IMR-90 (cell line): ENCODE measurements at regions not wholly inside any gene's neighbourhood (a gene's known extent, or its start where the extent isn't known, plus 50 kb on each side); places are given as distances from the start of the nearest gene placed in this dataset.

ENCODE experiments used
- ATAC-seq: fragments of 200-7000 bp; cut with Tn5 transposase; 2 replicates; pipeline ENCODE4 v1.9.1; 2020; ENCODE audit warnings: low read depth, mild to moderate bottlenecking, moderate library complexity
- BruUV-seq: library from RNA; stranded (reverse); fragments of 400-500 nt; replicated peaks from 2 replicates; lab custom pipeline; 2021; lab: Mats Ljungman, UMichigan
- CTCF ChIA-PET: fragments of 300-600 bp; formaldehyde crosslinking; extraction: SDS; loops from one replicate; lab custom pipeline; 2021; ENCODE audit warnings: antibody characterized with exemption; lab: Yijun Ruan, JAX
- POLR2A ChIA-PET: fragments of 300-600 bp; sonication (Branson Sonifier 250); formaldehyde crosslinking; loops from one replicate; lab custom pipeline; 2022; ENCODE audit warnings: antibody characterized with exemption; ENCODE audit not compliant: unreplicated experiment; lab: Charles Lee
- DNase-seq: peaks from one replicate; pipeline ENCODE4 v3.0.0; 2013
- H2AFZ ChIP-seq: replicated peaks from 2 replicates; pipeline ENCODE3; 2013; ENCODE audit warnings: low read length, mild to moderate bottlenecking; ENCODE audit not compliant: poor library complexity
- H2AK5ac ChIP-seq: 2 replicates; pipeline ENCODE4 v1.6.1; 2013; ENCODE audit warnings: low read depth, low read length, inconsistent platforms
- H2AK9ac ChIP-seq: replicated peaks from 2 replicates; pipeline ENCODE3; 2013; ENCODE audit warnings: mild to moderate bottlenecking, low read depth, low read length, moderate library complexity; ENCODE audit not compliant: poor library complexity
- H2BK120ac ChIP-seq: 2 replicates; pipeline ENCODE4 v1.6.1; 2013; ENCODE audit warnings: low read depth, low read length, inconsistent platforms
- H2BK15ac ChIP-seq: 3 replicates; pipeline ENCODE4 v1.6.1; 2013; ENCODE audit warnings: low read depth, low read length, inconsistent platforms
- H2BK20ac ChIP-seq: 2 replicates; pipeline ENCODE4 v1.6.1; 2013; ENCODE audit warnings: low read depth, mild to moderate bottlenecking, inconsistent platforms, low read length, moderate library complexity
- H2BK5ac ChIP-seq: 2 replicates; pipeline ENCODE4 v1.6.1; 2013; ENCODE audit warnings: mild to moderate bottlenecking, low read depth, low read length, inconsistent platforms; ENCODE audit not compliant: poor library complexity, severe bottlenecking
- H3K14ac ChIP-seq: replicated peaks from 2 replicates; pipeline ENCODE4 v1.6.1; 2013; ENCODE audit warnings: low read depth, low read length, inconsistent platforms
- H3K18ac ChIP-seq: 2 replicates; pipeline ENCODE4 v1.6.1; 2013; ENCODE audit warnings: low read depth, low read length, control low read depth
- H3K23ac ChIP-seq: 2 replicates; pipeline ENCODE4 v1.6.1; 2013; ENCODE audit warnings: low read depth, low read length, inconsistent platforms
- H3K27ac ChIP-seq: 2 replicates; pipeline ENCODE4 v1.5.1; 2013; ENCODE audit warnings: mild to moderate bottlenecking, control low read depth, low read length; ENCODE audit not compliant: insufficient read depth
- H3K27me3 ChIP-seq: 2 replicates; pipeline ENCODE4 v1.6.1; 2013; ENCODE audit warnings: low read length; ENCODE audit not compliant: control insufficient read depth, insufficient read depth
- H3K36me3 ChIP-seq: 2 replicates; pipeline ENCODE4 v1.6.1; 2013; ENCODE audit warnings: low read length, mixed read lengths; ENCODE audit not compliant: control insufficient read depth, insufficient read depth
- H3K4ac ChIP-seq: 2 replicates; pipeline ENCODE4 v1.6.1; 2013; ENCODE audit warnings: low read depth, low read length, inconsistent platforms
- H3K4me1 ChIP-seq: 2 replicates; pipeline ENCODE4 v1.6.1; 2013; ENCODE audit warnings: low read length, mixed read lengths; ENCODE audit not compliant: control insufficient read depth, insufficient read depth
- H3K4me2 ChIP-seq: 2 replicates; pipeline ENCODE4 v1.6.1; 2013; ENCODE audit warnings: low read depth, mild to moderate bottlenecking, control low read depth, low read length, moderate library complexity
- H3K4me3 ChIP-seq: 2 replicates; pipeline ENCODE4 v1.5.1; 2013; ENCODE audit warnings: low read depth, mild to moderate bottlenecking, control low read depth, low read length, moderate library complexity; ENCODE audit not compliant: insufficient read depth
- H3K56ac ChIP-seq: 2 replicates; pipeline ENCODE4 v1.6.1; 2013; ENCODE audit warnings: low read length, inconsistent platforms; ENCODE audit not compliant: insufficient read depth; ENCODE audit errors: extremely low read depth
- H3K79me1 ChIP-seq, 2 experiments: 2 replicates each; pipeline ENCODE4 v1.6.1; 2013; ENCODE audit warnings: low read length in 2 of 2, inconsistent platforms in 1 of 2, low read depth in 1 of 2
- H3K9ac ChIP-seq: 2 replicates; pipeline ENCODE4 v1.6.1; 2013; ENCODE audit warnings: low read depth, low read length, control low read depth
- H3K9me1 ChIP-seq: 2 replicates; pipeline ENCODE4 v1.6.1; 2013; ENCODE audit warnings: low read length, inconsistent platforms; ENCODE audit not compliant: insufficient read depth
- H3K9me3 ChIP-seq: 2 replicates; pipeline ENCODE4 v1.6.1; 2013; ENCODE audit warnings: low read length; ENCODE audit not compliant: control insufficient read depth, insufficient read depth
- H4K20me1 ChIP-seq: 2 replicates; pipeline ENCODE4 v1.6.1; 2013; ENCODE audit warnings: low read length, inconsistent platforms; ENCODE audit not compliant: insufficient read depth
- H4K5ac ChIP-seq: 2 replicates; pipeline ENCODE4 v1.6.1; 2013; ENCODE audit warnings: mild to moderate bottlenecking, low read depth, low read length, control low read depth
- H4K8ac ChIP-seq, 2 experiments: 2 replicates each; pipeline ENCODE4 v1.6.1; 2013; ENCODE audit warnings: low read depth in 2 of 2, low read length in 2 of 2, control low read depth in 1 of 2, inconsistent platforms in 1 of 2
- H4K91ac ChIP-seq: 2 replicates; pipeline ENCODE4 v1.6.1; 2013; ENCODE audit warnings: low read depth, low read length, inconsistent platforms; ENCODE audit not compliant: insufficient read depth
- BHLHE40 ChIP-seq: fragments of 150-350 bp; IDR thresholded peaks from 2 replicates; pipeline ENCODE4 v1.6.1; 2016; ENCODE audit warnings: mild to moderate bottlenecking, low read depth, low read length
- CEBPB ChIP-seq: IDR thresholded peaks from 2 replicates; pipeline ENCODE4 v1.6.1; 2012; ENCODE audit warnings: low read depth, low read length, improper control_type of control experiment
- CHD1 ChIP-seq: IDR thresholded peaks from 2 replicates; pipeline ENCODE4 v1.6.1; 2012; ENCODE audit warnings: low read depth, low read length, improper control_type of control experiment
- CTCF ChIP-seq: conservative IDR thresholded peaks from 2 replicates; pipeline ENCODE4 v1.5.1; 2012; ENCODE audit warnings: mild to moderate bottlenecking, low read depth, low read length, improper control_type of control experiment
- ELK1 ChIP-seq: fragments of 150-350 bp; IDR thresholded peaks from 2 replicates; pipeline ENCODE4 v1.6.1; 2016; ENCODE audit warnings: low read depth, mild to moderate bottlenecking, low read length, moderate library complexity, borderline replicate concordance
- FOS ChIP-seq: fragments of 150-350 bp; IDR thresholded peaks from 2 replicates; pipeline ENCODE4 v1.6.1; 2016; ENCODE audit warnings: low read depth, low read length
- MAFK ChIP-seq: IDR thresholded peaks from 2 replicates; pipeline ENCODE4 v1.6.1; 2012; ENCODE audit warnings: low read depth, low read length, improper control_type of control experiment
- MAZ ChIP-seq: IDR thresholded peaks from 2 replicates; pipeline ENCODE4 v1.6.1; 2012; ENCODE audit warnings: low read depth, mild to moderate bottlenecking, low read length, improper control_type of control experiment, moderate library complexity, borderline replicate concordance
- NFE2L2 ChIP-seq: fragments of 150-350 bp; IDR thresholded peaks from 2 replicates; pipeline ENCODE4 v1.6.1; 2016; ENCODE audit warnings: low read depth, mild to moderate bottlenecking, low read length
- POLR2A ChIP-seq: IDR thresholded peaks from 2 replicates; pipeline ENCODE4 v1.6.1; 2012; ENCODE audit warnings: mild to moderate bottlenecking, low read depth, low read length
- RAD21 ChIP-seq: IDR thresholded peaks from 2 replicates; pipeline ENCODE4 v1.6.1; 2012; ENCODE audit warnings: low read length, improper control_type of control experiment
- RFX5 ChIP-seq: IDR thresholded peaks from 2 replicates; pipeline ENCODE4 v1.8.0; 2012; ENCODE audit warnings: low read depth, mild to moderate bottlenecking, low read length, moderate library complexity
- SMC3 ChIP-seq: fragments of 150-350 bp; IDR thresholded peaks from 2 replicates; pipeline ENCODE4 v1.6.1; 2016; ENCODE audit warnings: low read depth, mild to moderate bottlenecking, antibody characterized with exemption, low read length, moderate library complexity
- WGBS, 2 experiments: methylation state at CpG; one replicate each; pipeline versions ENCODE4 v1.1.5 to v1.1.7; 2013; ENCODE audit warnings: missing lambda C conversion rate in 2 of 2; ENCODE audit not compliant: insufficient read length in 1 of 2; ENCODE audit errors: extremely low coverage in 2 of 2; 5-methylcytosine and 5-hydroxymethylcytosine counted together
- dilution Hi-C: fragments of 300-500 bp; cut with HindIII; formaldehyde crosslinking; loops from one replicate; pipeline ENCODE4 v1.14.3; 2018; ENCODE audit warnings: low sequenced_read_pairs; ENCODE audit not compliant: unreplicated experiment
- in situ Hi-C: fragments of 300-500 bp; cut with MboI; formaldehyde crosslinking; loops from 3 replicates; pipeline ENCODE4 v1.14.3; 2019; ENCODE audit warnings: low sequenced_read_pairs, inconsistent platforms, mixed read lengths
- intact Hi-C: fragments of 100-400 bp; cut with micrococcal nuclease; formaldehyde crosslinking; loops from 2 replicates; pipeline ENCODE4 v1.10.0; 2022

GRCh38 chr11:23457641-23458040, 597.4 kb upstream of the CCDC179 start:
- intact Hi-C loops: no loop called here
- no peak overlapping the region for H3K18ac ChIP-seq
- in situ Hi-C loops: no loop called here
- no peak overlapping the region for H4K8ac ChIP-seq
- no peak overlapping the region for H2BK20ac ChIP-seq
- no peaks in the 10 kb centered on the region for H3K4me1 ChIP-seq
- no peak overlapping the region for H3K9ac ChIP-seq
- no peak overlapping the region for H2AFZ ChIP-seq
- H3K9me1 ChIP-seq: no peaks in the 10 kb centered on the region
- H2BK5ac ChIP-seq: no peak overlapping the region
- H2AK9ac ChIP-seq: no peak overlapping the region
- H3K4me2 ChIP-seq: no peak overlapping the region
- no peaks in the 10 kb centered on the region for H3K9me3 ChIP-seq
- ATAC-seq (no peak), DNase-seq (no peak)
- H3K27ac ChIP-seq: no peak overlapping the region
- no peak overlapping the region for H3K4me3 ChIP-seq
- H3K79me1 ChIP-seq: no peaks in the 10 kb centered on the region
- POLR2A ChIA-PET: no interaction called here
- no peak overlapping the region for H4K5ac ChIP-seq
- H2AK5ac ChIP-seq: no peak overlapping the region; the same call in 1 of the 2 replicates
- H3K36me3 ChIP-seq: no peaks in the 10 kb centered on the region
- TF ChIP-seq CHD1: no peak
- no peak for TF ChIP-seq MAZ
- no peak for TF ChIP-seq CEBPB
- TF ChIP-seq POLR2A: no peak
- no peak for TF ChIP-seq MAFK
- no peak for TF ChIP-seq NFE2L2
- TF ChIP-seq SMC3: no peak
- no peak for TF ChIP-seq RFX5
- TF ChIP-seq BHLHE40: no peak
- TF ChIP-seq ELK1: no peak
- TF ChIP-seq FOS: no peak
- TF ChIP-seq CTCF: no peak
- TF ChIP-seq RAD21: no peak
- no peaks in the 10 kb centered on the region for H3K27me3 ChIP-seq
- H2BK120ac ChIP-seq: no peak overlapping the region
- H4K20me1 ChIP-seq: no peaks in the 10 kb centered on the region
- H2BK15ac ChIP-seq: no peak overlapping the region
- no peak overlapping the region for H3K56ac ChIP-seq
- dilution Hi-C loops: no loop called here
- no TSS peak for BruUV-seq
- no peak overlapping the region for H3K14ac ChIP-seq
- CTCF ChIA-PET: no interaction called here
- H3K23ac ChIP-seq: no peak overlapping the region
- H4K91ac ChIP-seq: no peak overlapping the region
- WGBS, 2 experiments: no CpG with 5 or more reads among the region's 2 CpGs
- no peak overlapping the region for H3K4ac ChIP-seq
